ENCODE measurements at regions not wholly inside any gene's neighbourhood (a gene's known extent, or its start where the extent isn't known, plus 50 kb on each side); places are given as distances from the start of the nearest gene placed in this dataset.

- intact Hi-C loops (cut with DNase I): no loop called here
- Histone ChIP-seq H3K27ac (no peak overlapping the region), H3K36me3 (no peaks in the 10 kb centered on the region), H3K27me3 (no peaks in the 10 kb centered on the region), H3K4me1 (no peaks in the 10 kb centered on the region), H3K9me3 (no peaks in the 10 kb centered on the region), H3K4me3 (replicated peaks in 1 of 3) (no peak overlapping the region)
- TF ChIP-seq CTCF (IDR thresholded peaks at IDR 0.05): no peak
- no peak for TF ChIP-seq POLR2A (IDR thresholded peaks at IDR 0.05)
- DNase-seq: no peak
- 80 to 90% methylated on average over 5 of the region's 5 CpGs for WGBS, 2 donors
Observed at GRCh38 chr12:81968421-81968820, 209.3 kb upstream of the PPFIA2 start.

DNA sequence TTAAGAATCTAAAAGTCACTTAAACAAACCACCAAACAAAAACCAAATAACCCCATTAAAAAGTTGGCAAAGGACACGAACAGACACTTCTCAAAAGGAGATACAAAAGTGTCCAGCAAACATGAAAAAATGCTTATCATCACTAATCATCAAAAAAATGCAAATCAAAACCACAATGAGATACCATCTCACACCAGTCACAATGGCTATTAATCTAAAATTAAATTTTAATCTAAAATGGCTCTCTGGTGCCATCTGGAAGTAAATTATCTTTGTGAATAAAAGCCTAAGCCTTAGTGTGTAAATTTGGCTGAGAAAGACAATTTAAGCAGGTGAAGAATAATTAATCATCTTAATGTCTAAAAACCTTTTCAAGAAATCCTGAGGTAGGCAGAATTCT, 204.5 kb upstream of the PPFIA2 start:
- no peaks in the 10 kb centered on the region for H3K4me1 ChIP-seq
- intact Hi-C loops (cut with DNase I): no loop called here
- H3K27ac ChIP-seq: no peak overlapping the region
- no peaks in the 10 kb centered on the region for H3K36me3 ChIP-seq
- no peaks in the 10 kb centered on the region for H3K27me3 ChIP-seq
- DNase-seq: no peak
- H3K9me3 ChIP-seq: no peaks in the 10 kb centered on the region
- TF ChIP-seq POLR2A (IDR thresholded peaks at IDR 0.05) (no peak), CTCF (IDR thresholded peaks at IDR 0.05) (no peak)
- H3K4me3 ChIP-seq (replicated peaks in 1 of 3): no peak overlapping the region
- WGBS, 2 donors: 69 to 71% methylated on average over 1 of the region's 1 CpG

DNA sequence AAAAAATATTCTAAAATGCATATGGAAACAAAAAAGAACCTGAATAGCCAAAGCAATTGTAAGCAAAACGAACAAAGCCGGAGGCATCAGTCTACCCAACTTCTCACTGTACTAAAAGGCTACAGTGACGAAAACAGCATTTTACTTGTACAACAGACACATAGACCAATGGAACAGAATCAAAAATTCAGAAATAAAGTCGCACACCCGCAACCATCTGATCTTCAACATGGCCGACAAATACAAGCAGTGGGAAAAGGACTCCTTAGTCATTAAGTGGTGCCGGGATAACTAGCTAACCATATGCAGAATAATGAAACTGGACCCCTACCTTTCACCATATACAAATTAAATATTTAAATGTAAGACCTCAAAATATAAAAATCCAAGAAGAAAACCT, 203.9 kb upstream of the PPFIA2 start:
- H3K27me3 ChIP-seq: no peaks in the 10 kb centered on the region
- no peak overlapping the region for H3K4me3 ChIP-seq (replicated peaks in 1 of 3)
- no peak overlapping the region for H3K27ac ChIP-seq
- TF ChIP-seq POLR2A (IDR thresholded peaks at IDR 0.05): no peak
- TF ChIP-seq CTCF (IDR thresholded peaks at IDR 0.05): no peak
- H3K36me3 ChIP-seq: no peaks in the 10 kb centered on the region
- 91 to 93% methylated on average over 7 of the region's 7 CpGs for WGBS, 2 donors
- no peaks in the 10 kb centered on the region for H3K9me3 ChIP-seq
- no peaks in the 10 kb centered on the region for H3K4me1 ChIP-seq
- DNase-seq: no peak
- intact Hi-C loops (cut with DNase I): no loop called here

GRCh38 chr12:81962126-81962856, 203.1 kb upstream of the PPFIA2 start:
- no peak overlapping the region for H3K4me3 ChIP-seq (replicated peaks in 1 of 3)
- 76 to 80% methylated on average over 4 of the region's 4 CpGs for WGBS, 2 donors
- TF ChIP-seq POLR2A (IDR thresholded peaks at IDR 0.05): no peak
- no peak for TF ChIP-seq CTCF (IDR thresholded peaks at IDR 0.05)
- no peaks in the 10 kb centered on the region for H3K36me3 ChIP-seq
- H3K27me3 ChIP-seq: no peaks in the 10 kb centered on the region
- DNase-seq: no peak
- H3K9me3 ChIP-seq: no peaks in the 10 kb centered on the region
- intact Hi-C loops (cut with DNase I): no loop called here
- no peak overlapping the region for H3K27ac ChIP-seq
- H3K4me1 ChIP-seq: no peaks in the 10 kb centered on the region

- H3K27ac ChIP-seq: no peak overlapping the region
- intact Hi-C loops (cut with DNase I): no loop called here
- H3K27me3 ChIP-seq: no peaks in the 10 kb centered on the region
- DNase-seq: no peak
- 54 to 67% methylated on average over 1 of the region's 1 CpG for WGBS, 2 donors
- H3K4me1 ChIP-seq: no peaks in the 10 kb centered on the region
- H3K9me3 ChIP-seq: no peaks in the 10 kb centered on the region
- no peak for TF ChIP-seq POLR2A (IDR thresholded peaks at IDR 0.05)
- TF ChIP-seq CTCF (IDR thresholded peaks at IDR 0.05): no peak
- no peaks in the 10 kb centered on the region for H3K36me3 ChIP-seq
- no peak overlapping the region for H3K4me3 ChIP-seq (replicated peaks in 1 of 3)
Observed at GRCh38 chr12:81958406-81958805, 199.3 kb upstream of the PPFIA2 start.

All from thyroid gland (tissue), 4 donors.